Astrocyte (in vitro differentiated cells and primary cell): ENCODE measurements at regions not wholly inside any gene's neighbourhood (a gene's known extent, or its start where the extent isn't known, plus 50 kb on each side); places are given as distances from the start of the nearest gene placed in this dataset.

ENCODE experiments used
- DNase-seq: peaks from one replicate; pipeline ENCODE4 v3.0.0-alpha.2; 2010; ENCODE audit warnings: low read depth
- FAIRE-seq: peaks from 2 replicates; lab custom pipeline; 2011; peaks lifted over from hg19 to GRCh38; lab: Jason Lieb, UNC
- H2AFZ ChIP-seq: 2 replicates; pipeline ENCODE4 v1.6.0; 2012; ENCODE audit warnings: low read depth, low read length, inconsistent platforms
- H3K27ac ChIP-seq: 2 replicates; pipeline ENCODE4 v1.5.1; 2011; ENCODE audit warnings: low read depth, low read length, inconsistent platforms
- H3K27me3 ChIP-seq: 2 replicates; pipeline ENCODE4 v1.6.0; 2011; ENCODE audit warnings: low read length, inconsistent platforms; ENCODE audit not compliant: insufficient read depth
- H3K36me3 ChIP-seq: 2 replicates; pipeline ENCODE4 v1.5.1; 2011; ENCODE audit warnings: low read length, inconsistent platforms; ENCODE audit not compliant: insufficient read depth
- H3K4me1 ChIP-seq: 2 replicates; pipeline ENCODE4 v1.5.1; 2011; ENCODE audit warnings: low read length, inconsistent platforms; ENCODE audit not compliant: insufficient read depth
- H3K4me2 ChIP-seq: 2 replicates; pipeline ENCODE4 v1.6.0; 2012; ENCODE audit warnings: low read length, inconsistent platforms
- H3K4me3 ChIP-seq: 2 replicates; pipeline ENCODE4 v1.5.1; 2011; ENCODE audit warnings: low read depth, mild to moderate bottlenecking, low read length, inconsistent platforms; ENCODE audit not compliant: insufficient read depth
- H3K79me2 ChIP-seq: 2 replicates; pipeline ENCODE4 v1.6.0; 2012; ENCODE audit warnings: mild to moderate bottlenecking, low read length, inconsistent platforms; ENCODE audit not compliant: insufficient read depth
- H3K9ac ChIP-seq: 2 replicates; pipeline ENCODE4 v1.6.0; 2012; ENCODE audit warnings: mild to moderate bottlenecking, low read length, inconsistent platforms
- H3K9me3 ChIP-seq: 2 replicates; pipeline ENCODE4 v1.5.1; 2012; ENCODE audit warnings: low read depth, mild to moderate bottlenecking, low read length, inconsistent platforms; ENCODE audit not compliant: insufficient read depth
- H4K20me1 ChIP-seq: 2 replicates; pipeline ENCODE4 v1.6.0; 2012; ENCODE audit warnings: low read length, inconsistent platforms; ENCODE audit not compliant: insufficient read depth
- H3K27ac Mint-ChIP-seq: one replicate; pipeline ENCODE4 v1.8.0; 2021; ENCODE audit warnings: mild to moderate bottlenecking, mixed read lengths; ENCODE audit not compliant: unreplicated experiment
- H3K27me3 Mint-ChIP-seq: one replicate; pipeline ENCODE4 v1.8.0; 2021; ENCODE audit warnings: low read depth, mixed read lengths; ENCODE audit not compliant: unreplicated experiment
- H3K36me3 Mint-ChIP-seq: one replicate; pipeline ENCODE4 v1.8.0; 2021; ENCODE audit warnings: low read depth, mixed read lengths; ENCODE audit not compliant: unreplicated experiment
- H3K4me1 Mint-ChIP-seq: one replicate; pipeline ENCODE4 v1.8.0; 2021; ENCODE audit warnings: low read depth, mixed read lengths; ENCODE audit not compliant: unreplicated experiment
- H3K4me3 Mint-ChIP-seq: one replicate; pipeline ENCODE4 v1.8.0; 2021; ENCODE audit warnings: mild to moderate bottlenecking, moderate library complexity, mixed read lengths; ENCODE audit not compliant: unreplicated experiment
- H3K9me3 Mint-ChIP-seq: one replicate; pipeline ENCODE4 v1.8.0; 2021; ENCODE audit warnings: mild to moderate bottlenecking, mixed read lengths; ENCODE audit not compliant: unreplicated experiment
- CTCF ChIP-seq: IDR thresholded peaks from 2 replicates; pipeline ENCODE4 v1.5.1; 2011; ENCODE audit warnings: low read depth, mild to moderate bottlenecking, inconsistent platforms, low read length, moderate library complexity; ENCODE audit not compliant: insufficient read depth
- EZH2 ChIP-seq: IDR thresholded peaks from 2 replicates; pipeline ENCODE4 v1.6.1; 2012; ENCODE audit warnings: mild to moderate bottlenecking, low read length, inconsistent platforms; ENCODE audit not compliant: insufficient read depth

GRCh38 chr1:56068908-56069307, 510.5 kb downstream of the PLPP3 start:
- Mint-ChIP-seq H3K27ac (no peak overlapping the region), H3K4me1 (peaks cover 22% of the 10 kb centered on the region), H3K27me3 (peaks cover 9% of the 10 kb centered on the region), H3K9me3 (peaks cover 3% of the 10 kb centered on the region), H3K36me3 (no peaks in the 10 kb centered on the region), H3K4me3 (no peak overlapping the region)
- H3K79me2 ChIP-seq, result no peaks in the 10 kb centered on the region
- no peaks in the 10 kb centered on the region for H3K36me3 ChIP-seq
- DNase-seq (peak; percentile 61), FAIRE-seq (no peak)
- H3K4me1 ChIP-seq, result no peaks in the 10 kb centered on the region
- TF ChIP-seq EZH2 (no peak), CTCF (no peak)
- no peak overlapping the region for H2AFZ ChIP-seq
- peak overlapping the region; percentile 23 for H3K4me2 ChIP-seq
- H3K27me3 ChIP-seq, result no peaks in the 10 kb centered on the region
- H3K9ac ChIP-seq, result no peak overlapping the region
- H3K9me3 ChIP-seq, result no peaks in the 10 kb centered on the region
- no peaks in the 10 kb centered on the region for H4K20me1 ChIP-seq
- no peak overlapping the region for H3K4me3 ChIP-seq
- no peak overlapping the region for H3K27ac ChIP-seq

GRCh38 chr1:56068210-56068609, 511.2 kb downstream of the PLPP3 start:
- FAIRE-seq (no peak), DNase-seq (no peak)
- Histone ChIP-seq H4K20me1 (no peaks in the 10 kb centered on the region), H3K4me3 (no peak overlapping the region), H3K9ac (no peak overlapping the region), H3K4me2 (no peak overlapping the region), H3K4me1 (no peaks in the 10 kb centered on the region), H2AFZ (no peak overlapping the region), H3K27ac (no peak overlapping the region), H3K36me3 (no peaks in the 10 kb centered on the region), H3K9me3 (no peaks in the 10 kb centered on the region), H3K27me3 (no peaks in the 10 kb centered on the region), H3K79me2 (no peaks in the 10 kb centered on the region)
- Mint-ChIP-seq H3K4me3 (no peak overlapping the region), H3K36me3 (no peaks in the 10 kb centered on the region), H3K27ac (no peak overlapping the region), H3K4me1 (peaks cover 23% of the 10 kb centered on the region), H3K9me3 (peaks cover 3% of the 10 kb centered on the region), H3K27me3 (peaks cover 9% of the 10 kb centered on the region)
- no peak for TF ChIP-seq EZH2
- no peak for TF ChIP-seq CTCF

GRCh38 chr1:56065729-56066128, 513.6 kb downstream of the PLPP3 start:
- no peaks in the 10 kb centered on the region for H3K36me3 ChIP-seq
- no peak for DNase-seq
- Mint-ChIP-seq H3K4me3 (no peak overlapping the region), H3K27ac (peak overlapping the region; percentile 35), H3K9me3 (peaks cover 3% of the 10 kb centered on the region), H3K36me3 (no peaks in the 10 kb centered on the region), H3K27me3 (peaks cover 4% of the 10 kb centered on the region), H3K4me1 (peaks cover 23% of the 10 kb centered on the region)
- TF ChIP-seq EZH2, result no peak
- TF ChIP-seq CTCF, result no peak
- peak; percentile 70 for FAIRE-seq
- H3K79me2 ChIP-seq, result no peaks in the 10 kb centered on the region
- H3K27ac ChIP-seq, result no peak overlapping the region
- H3K9ac ChIP-seq, result no peak overlapping the region
- no peaks in the 10 kb centered on the region for H3K27me3 ChIP-seq
- H3K4me1 ChIP-seq, result no peaks in the 10 kb centered on the region
- H3K4me3 ChIP-seq, result no peak overlapping the region
- no peak overlapping the region for H2AFZ ChIP-seq
- no peaks in the 10 kb centered on the region for H4K20me1 ChIP-seq
- no peaks in the 10 kb centered on the region for H3K9me3 ChIP-seq
- no peak overlapping the region for H3K4me2 ChIP-seq
